ENCODE measurements at regions not wholly inside any gene's neighbourhood (a gene's known extent, or its start where the extent isn't known, plus 50 kb on each side); places are given as distances from the start of the nearest gene placed in this dataset.
"Not testable (repeated sequence)": the region's sequence is repeated elsewhere in the genome, so short reads cannot be mapped to it uniquely, and the experiment has no call there.

DNA sequence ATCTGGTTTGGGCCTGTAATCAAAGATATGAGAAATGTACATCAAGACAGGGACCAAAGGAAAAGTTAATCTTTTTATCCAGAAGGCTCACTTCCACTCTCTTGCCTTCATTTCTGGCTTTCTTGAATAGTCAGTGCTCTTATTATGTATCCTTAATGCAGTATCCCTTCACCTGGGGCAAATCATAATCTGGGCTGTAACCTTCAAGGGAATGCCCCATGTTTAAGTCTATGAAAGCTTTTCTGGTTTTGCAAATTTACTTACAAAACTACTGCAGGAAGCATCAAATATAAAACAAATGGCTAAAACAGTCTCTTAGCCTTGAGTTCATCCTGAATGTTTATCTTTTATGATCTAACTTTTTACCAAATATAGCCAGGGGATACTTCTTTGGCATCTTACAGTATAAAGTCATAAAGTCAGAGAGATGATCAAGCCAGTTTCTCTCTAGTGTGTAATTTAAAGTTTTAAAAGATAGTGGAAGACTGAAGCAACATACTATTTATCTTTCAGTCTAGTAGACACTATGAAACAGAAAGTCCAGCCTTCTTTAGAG, 1214.8 kb downstream of the STIM2 start:
- DNase-seq (ENCODE audit: low read depth, low spot score): no peak

DNA sequence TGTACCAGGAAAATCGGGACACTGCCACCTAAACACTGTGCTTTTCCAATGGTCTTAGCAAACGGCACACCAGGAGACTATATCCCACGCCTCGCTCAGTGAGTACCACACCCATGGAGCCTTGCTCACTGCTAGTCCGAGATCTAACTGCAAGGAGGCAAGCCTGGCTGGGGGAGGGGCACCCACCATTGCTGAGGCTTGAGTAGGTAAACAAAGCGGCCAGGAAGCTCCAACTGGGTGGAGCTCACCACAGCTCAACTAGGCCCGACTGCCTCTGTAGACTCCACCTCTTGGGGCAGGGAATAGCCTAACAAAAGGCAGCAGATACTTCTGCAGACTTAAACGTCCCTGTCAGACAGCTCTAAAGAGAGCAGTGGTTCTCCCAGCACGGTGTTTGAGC, 1216.6 kb downstream of the STIM2 start:
- DNase-seq (ENCODE audit: low read depth, low spot score): not testable (repeated sequence)

DNA sequence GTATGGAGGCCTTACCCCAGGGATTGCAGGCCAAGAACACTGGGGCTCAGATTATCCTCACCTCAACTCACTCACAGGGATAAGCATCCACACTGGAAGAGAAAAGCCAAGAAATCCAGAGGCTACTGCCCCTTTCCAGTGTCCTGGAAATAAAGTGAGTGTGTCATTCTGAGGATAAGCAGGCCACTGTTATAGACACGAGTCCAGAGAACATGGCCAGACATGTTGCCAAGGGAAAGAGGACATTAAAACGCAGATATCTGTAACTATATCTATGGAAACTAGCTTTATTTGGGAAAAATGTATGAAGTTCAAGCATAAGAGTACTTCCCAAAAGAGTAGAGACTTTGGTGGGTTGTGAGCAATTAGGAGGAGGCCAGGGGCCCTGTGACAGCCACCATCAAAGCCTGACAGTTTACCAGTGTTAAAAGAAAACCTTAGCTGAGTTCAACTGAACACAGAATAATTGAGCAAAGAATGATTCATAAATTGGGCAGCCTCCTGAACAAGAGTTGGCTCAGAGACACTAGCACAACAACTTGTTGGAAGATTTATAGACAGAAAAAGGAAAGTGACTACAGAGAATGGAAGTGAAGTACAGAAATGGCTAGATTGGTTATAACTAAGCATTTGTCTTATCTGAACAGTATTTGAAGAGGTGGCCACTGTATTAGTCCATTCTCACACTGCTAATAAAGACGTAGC, 1222.2 kb downstream of the STIM2 start:
- no peak for DNase-seq (ENCODE audit: low read depth, low spot score)

DNA sequence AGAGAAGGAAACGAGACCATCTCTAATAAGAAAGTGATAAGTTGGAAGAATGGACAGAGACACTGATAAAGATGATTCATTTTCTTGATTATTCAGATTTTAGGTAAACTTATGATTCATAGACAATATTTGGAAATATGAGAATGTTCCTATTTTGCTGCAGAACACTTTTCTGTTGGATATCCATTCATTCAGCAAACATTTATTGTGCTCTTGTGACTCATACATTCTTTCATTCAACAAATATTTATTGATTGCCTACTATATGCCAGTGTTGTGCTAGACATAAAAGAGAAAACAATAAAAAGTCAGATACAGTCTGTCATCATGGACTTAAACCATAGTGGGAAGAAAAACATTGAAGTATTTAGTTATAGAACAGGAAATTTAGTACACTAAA, 1232.0 kb downstream of the STIM2 start:
- no peak for DNase-seq (ENCODE audit: low read depth, low spot score)

DNA sequence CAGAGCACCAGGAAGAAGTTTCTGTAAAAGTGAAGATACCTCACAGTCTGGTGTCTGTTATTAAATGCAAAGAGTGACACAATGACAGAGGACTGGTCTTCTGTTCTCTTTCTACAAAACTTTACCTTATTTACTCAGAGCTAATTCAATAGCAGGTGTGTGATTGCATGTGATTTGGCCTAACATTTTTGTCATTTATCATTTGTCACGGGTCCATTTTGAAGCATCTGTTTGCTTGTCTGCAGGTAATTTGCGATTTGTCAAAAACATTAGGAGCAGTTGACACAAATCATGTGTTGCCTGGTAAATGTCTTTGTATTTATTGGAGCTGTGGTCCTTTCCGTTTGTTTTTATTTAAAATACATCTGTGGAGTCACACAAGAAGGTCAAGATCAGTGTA, 1232.4 kb downstream of the STIM2 start:
- DNase-seq (ENCODE audit: low read depth, low spot score): no peak

DNA sequence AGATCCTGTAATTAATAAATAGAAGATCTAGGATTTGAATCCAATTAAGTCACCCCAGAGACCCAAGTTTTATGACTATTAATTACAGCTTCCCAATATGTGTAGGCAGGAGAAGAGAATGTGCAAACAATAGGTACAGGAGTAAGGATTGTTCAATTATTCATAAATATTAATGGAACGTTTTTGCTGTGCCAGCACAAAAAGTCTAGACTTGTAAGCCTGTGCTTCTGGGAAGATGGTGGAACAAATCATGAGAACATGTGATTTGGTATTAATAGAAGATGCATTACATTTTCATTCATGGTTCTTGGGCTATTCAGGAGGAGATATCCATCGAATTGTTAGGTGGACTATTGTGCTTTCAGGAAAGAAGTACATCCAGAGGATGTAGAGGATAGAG, 1240.9 kb downstream of the STIM2 start:
- DNase-seq (ENCODE audit: low read depth, low spot score): no peak

DNA sequence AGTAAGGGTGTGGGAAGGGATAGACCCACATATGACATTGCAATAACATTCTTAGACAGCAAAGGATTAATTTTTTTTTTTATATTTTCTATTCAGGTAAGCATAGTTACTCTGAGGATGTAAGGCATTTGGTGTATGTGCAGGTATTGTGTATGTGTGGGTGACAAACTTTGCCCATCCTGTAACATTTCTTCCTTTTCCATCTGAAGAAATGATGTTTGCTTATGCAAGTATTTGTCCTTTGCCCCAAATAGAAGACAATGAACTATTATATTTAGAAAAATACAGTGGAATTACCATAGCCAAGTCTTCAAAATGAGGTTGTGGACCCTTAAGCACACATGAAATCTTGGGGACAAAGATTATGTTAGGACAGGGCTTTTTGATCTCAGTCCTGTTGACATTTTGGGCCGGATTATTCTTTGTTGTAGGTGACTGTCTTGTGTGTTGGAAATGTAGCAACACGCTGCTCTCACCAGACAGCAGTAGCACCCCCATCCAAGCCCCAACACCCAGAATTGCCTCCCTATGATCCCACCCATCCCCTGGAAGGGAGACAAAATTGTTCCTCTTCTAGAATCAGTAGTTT, 1244.7 kb downstream of the STIM2 start:
- DNase-seq (ENCODE audit: low read depth, low spot score): no peak

DNA sequence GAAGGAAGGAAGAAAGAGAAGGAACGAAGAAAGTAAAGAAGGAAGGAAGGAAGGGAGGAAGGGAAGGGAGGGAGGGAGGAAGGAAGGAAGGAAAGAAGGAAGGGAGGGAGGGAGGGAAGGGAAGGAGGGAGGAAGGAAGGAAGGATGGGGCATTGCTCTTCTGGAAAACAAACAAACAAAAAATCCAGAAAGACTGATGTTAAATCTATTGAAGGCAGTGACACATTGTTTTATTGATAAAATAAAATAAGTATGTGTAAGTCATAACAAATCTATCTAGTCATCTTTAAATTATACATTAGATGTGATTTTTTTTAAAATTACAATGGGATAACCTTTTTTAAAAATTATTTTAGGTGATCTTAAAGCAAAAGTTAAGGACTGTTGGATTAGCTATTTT, 1245.5 kb downstream of the STIM2 start:
- no peak for DNase-seq (ENCODE audit: low read depth, low spot score)

DNA sequence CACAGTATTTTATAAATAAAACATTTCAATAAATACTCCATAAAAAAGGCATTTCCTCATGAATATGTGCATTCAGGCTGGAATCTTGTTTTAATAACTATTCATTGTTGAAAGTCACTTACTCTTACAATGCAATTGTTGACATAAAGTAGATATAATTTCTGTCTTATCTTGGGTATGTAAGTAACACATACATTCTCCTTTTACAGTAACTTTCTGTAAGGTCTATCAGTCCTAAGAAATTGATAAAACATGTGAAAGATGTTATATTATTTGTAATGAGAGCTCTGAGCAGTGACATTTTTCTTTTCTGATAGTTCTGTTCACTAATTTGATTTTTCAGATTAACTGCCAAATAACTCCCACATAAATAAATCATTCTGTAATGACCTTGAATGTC, 1249.2 kb downstream of the STIM2 start:
- DNase-seq (ENCODE audit: low read depth, low spot score): no peak

DNA sequence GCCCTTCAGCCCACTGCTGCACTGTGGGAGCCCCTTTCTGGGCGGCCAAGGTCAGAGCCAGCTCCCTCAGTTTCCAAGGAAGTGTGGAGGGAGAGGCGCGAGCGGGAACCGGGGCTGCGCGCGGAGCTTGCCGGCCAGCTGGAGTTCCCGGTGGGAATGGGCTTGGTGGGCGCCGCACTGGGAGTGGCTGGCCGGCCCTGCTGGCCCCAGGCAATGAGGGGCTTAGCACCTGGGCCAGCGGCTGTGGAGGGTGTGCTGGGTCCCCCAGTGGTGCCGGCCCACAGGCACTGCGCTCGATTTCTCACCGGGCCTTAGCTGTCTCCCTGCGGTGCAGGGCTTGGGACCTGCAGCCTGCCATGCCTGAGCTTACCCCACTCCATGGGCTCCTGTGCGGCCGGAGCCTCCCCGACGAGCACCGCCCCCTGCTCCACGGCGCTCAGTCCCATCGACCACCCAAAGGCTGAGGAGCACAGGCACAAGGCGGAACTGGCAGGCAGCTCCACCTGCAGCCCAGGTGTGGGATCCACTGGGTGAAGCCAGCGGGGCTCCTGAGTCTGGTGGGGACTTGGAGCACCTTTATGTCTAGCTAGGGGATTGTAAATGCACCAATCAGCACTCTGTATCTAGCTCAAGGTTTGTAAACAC, 1252.2 kb downstream of the STIM2 start:
- not testable (repeated sequence) for DNase-seq (ENCODE audit: low read depth, low spot score)

DNA sequence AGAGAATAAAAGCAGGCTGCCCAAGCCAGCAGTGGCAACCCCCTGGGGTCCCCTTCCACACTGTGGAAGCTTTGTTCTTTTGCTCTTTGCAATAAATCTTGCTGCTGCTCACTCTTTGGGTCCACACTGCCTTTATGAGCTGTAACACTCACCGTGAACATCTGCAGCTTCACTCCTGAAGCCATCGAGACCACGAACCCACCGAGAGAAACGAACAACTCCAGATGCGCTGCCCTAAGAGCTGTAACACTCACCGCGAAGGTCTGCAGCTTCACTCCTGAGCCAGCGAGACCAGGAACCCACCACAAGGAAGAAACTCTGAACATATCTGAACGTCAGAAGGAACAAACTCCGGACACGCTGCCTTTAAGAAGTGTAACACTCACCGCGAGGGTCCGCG, 1252.9 kb downstream of the STIM2 start:
- DNase-seq (ENCODE audit: low read depth, low spot score): not testable (repeated sequence)

DNA sequence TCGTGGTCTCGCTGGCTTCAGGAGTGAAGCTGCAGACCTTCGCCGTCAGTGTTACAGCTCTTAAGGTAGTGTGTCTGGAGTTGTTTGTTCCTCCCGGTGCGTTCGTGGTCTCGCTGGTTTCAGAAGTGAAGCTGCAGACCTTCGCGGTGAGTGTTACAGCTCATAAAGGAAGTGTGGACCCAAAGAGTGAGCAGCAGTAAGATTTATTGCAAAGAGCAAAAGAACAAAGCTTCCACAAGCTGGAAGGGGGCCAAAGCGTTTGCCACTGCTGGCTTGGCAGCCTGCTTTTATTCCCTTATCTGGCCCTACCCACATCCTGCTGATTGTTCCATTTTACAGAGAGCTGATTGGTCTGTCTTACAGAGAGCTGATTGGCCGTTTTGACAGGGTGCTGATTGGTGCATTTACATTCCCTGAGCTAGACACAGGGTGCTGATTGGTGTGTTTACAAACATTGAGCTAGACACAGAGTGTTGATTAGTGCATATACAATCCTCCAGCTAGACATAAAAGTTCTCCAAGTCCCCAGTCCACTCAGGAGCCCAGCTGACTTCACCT, 1256.0 kb downstream of the STIM2 start:
- not testable (repeated sequence) for DNase-seq (ENCODE audit: low read depth, low spot score)

DNA sequence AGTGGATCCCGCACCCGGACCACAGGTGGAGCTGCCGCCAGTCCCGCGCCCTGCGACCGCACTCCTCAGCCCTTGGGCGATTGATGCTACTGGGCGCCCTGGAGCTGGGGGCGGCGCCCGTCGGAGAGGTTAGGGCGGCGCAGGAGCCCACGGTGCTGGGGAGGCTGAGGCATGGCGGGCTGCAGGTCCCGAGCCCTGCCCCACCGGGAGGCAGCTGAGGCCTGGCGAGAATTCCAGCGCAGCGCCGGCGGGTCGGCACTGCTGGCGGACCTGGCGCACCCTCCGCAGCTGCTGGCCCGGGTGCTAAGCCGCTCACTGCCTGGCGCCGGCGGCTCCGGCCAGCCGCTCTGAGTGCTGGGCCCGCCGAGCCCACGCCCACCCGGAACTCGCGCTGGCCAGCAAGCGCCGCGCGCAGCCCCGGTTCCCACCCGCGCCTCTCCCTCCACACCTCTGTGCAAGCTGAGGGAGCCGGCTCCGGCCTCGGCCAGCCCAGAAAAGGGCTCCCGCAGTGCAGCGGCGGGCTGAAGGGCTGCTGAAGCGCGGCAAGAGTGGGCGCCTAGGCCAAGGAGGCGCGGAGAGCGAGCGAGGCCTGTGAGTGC, 1256.5 kb downstream of the STIM2 start:
- DNase-seq (ENCODE audit: low read depth, low spot score): peak; percentile 57

DNA sequence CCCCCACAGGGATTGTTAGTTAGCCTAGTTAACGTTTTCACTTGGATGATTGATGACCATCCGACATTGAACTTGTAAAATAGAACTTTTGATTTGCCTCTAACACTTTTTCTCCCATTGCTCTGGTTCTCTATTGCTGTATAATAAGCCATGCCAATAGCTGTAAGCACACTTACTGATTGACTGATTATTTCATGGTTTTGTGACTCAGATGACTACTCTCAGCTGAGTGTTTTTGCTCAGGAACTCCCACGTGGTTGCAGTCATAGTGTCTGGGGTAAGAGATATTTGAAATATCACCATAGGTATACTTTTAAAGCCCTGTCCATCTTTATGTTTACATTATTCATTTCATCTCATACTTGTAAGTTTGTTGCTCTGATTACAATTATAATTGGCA, 1285.5 kb downstream of the STIM2 start:
- DNase-seq (ENCODE audit: low read depth, low spot score): no peak

DNA sequence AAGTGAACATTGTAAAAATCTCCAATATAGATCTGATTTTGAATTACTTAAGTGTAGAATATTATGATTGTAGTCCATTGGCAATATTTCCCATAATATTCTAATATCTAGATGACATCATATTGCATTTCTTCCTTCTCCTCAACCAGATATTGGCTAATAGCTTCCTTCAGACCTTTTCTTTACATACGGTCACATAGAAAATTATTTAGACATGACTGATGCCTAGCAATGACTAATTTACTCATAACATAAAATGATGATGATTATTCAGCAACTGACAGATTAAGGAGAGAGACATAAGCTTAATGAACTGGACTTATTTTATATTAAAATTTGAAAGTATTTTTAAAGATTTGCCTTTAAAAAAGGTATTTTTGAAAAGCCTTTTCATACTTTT, 1287.6 kb downstream of the STIM2 start:
- no peak for DNase-seq (ENCODE audit: low read depth, low spot score)

DNA sequence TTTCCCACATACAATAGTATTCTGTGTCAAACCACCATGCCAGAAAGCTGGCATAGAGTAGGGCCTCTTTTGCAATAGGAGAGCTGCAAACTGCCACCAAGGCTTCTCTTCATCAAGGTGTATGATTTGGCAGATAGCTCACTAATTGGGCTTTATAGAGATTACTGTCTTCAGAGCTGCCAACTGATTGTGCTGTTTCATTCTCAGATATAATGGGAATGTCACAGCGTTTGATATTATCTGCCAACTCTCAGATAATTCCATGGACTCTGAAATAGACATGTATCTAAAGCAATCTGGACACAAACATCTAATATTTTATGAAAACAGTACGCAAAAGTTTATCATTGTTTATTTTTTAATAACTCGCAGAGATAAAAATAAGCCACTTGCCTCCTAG, 1289.1 kb downstream of the STIM2 start:
- DNase-seq (ENCODE audit: low read depth, low spot score): no peak

DNA sequence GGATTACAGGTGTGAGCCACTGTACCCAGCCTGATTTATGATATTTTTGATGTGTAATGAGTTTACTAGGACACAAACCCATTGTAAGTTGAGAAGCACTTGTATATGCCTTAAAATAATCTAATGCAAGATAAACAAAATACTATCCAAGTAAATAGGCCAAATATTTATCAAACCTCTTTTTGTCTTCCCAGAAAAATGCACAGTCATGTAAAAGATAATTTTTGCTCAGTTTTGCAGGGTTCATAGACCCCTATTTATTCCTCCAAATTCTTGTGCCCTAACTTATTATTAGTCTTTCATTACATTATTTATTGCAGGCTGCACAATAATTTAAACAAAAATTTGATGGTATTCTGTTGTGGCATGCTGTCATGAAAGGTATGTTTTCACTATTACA, 1290.7 kb downstream of the STIM2 start:
- DNase-seq (ENCODE audit: low read depth, low spot score): no peak

DNA sequence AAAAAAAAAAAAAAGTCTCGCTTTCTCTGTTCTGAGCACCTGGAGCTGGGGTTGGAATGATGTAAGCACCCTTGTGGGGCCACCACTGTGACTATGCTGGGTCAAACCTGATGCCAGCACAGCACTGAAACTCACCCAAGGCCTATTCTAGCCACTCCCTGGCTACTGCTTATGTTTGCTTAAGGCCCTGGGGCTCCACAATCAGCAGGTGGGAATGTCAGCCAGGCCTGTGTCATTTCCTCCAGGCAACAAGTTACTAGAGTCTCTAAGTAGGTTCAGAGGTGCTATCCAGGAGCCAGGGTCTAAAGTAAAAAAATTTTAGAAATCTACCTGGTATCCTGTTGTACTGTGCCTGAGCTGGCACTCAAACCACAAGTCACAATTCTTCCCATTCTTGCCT, 1306.8 kb downstream of the STIM2 start:
- peak; percentile 3 for DNase-seq (ENCODE audit: low read depth, low spot score)

DNA sequence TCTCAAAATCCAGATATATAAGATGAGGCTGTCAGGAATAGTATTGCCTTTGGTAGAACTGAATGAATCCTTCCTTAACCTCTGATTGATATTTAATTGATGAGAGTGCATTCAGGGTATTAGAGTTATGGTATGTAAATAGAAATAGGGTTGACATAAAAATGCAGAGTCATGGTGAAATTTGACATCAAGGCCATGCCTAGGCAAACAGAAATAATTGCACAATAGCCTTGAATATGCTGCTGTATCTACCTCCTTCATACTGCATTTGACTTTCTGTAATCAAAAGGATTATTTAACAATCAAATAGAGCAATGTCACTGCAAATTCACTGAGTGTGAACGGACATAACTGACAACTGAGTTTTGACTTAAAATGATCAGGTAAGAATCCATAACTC, 1316.3 kb downstream of the STIM2 start:
- DNase-seq (ENCODE audit: low read depth, low spot score): no peak

DNA sequence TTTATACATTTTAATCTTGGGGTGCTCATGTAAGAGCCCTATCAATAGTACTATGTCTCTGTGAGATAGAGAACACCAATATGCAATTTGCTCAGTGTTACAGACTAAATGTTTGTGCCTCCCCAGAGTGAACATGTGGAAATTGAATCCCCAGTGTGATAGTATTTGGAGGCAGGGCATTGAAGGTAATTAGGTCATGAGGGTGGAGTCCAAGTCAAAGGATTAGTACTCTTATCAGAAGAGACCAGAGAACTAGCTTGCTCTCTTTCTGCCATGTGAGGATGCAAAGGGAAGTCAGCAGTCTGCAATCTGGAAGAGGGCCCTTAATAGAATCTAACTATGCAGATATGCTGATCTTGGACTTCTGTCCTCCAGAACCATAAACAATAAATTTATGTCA, 1317.0 kb downstream of the STIM2 start:
- no peak for DNase-seq (ENCODE audit: low read depth, low spot score)

DNA sequence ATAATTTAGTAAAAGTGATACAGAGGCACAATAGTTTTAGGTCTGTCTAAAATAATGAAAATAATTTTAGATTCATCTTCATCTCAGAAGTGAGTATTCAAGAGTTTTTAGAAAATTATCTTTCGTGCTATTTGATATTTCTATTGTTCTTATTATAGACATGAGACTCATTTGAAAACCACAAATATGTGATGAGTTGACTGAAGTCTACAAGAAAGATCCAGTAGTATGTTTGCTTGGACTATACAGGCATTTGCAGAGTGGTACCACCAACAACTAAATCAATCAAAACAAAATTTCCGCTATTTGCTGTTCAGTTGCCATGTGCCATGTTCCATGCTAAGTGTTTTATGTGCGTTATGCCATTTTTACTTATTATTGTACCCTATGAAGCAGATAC, 1318.5 kb downstream of the STIM2 start:
- no peak for DNase-seq (ENCODE audit: low read depth, low spot score)

DNA sequence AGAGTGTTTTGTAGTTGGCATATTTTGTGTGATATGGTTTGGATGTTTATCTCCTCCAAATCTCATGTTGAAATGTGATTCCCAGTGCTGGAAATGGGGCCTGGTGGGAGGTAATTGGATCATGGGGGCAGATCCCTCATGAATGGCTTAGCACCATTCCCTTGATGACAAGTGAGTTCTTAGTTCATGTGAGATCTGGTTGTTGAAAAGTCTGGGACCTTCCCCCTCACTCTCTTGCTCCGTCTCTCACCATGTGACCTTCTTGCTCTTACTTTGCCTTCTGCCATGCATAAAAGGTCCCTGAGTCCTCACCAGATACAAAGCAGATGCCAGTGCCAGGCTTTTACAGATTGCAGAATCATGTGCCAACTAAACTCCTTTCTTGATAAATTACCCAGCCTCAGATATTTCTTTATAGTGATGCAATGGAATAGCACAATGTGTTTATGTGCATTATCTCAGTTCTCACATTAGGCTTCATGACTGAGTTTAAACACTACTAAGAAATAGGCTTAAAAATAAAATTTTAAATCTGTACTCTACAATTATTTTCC, 1348.8 kb downstream of the STIM2 start:
- no peak for DNase-seq (ENCODE audit: low read depth, low spot score)
